H1 (cell line): ENCODE measurements at regions not wholly inside any gene's neighbourhood (a gene's known extent, or its start where the extent isn't known, plus 50 kb on each side); places are given as distances from the start of the nearest gene placed in this dataset.

ENCODE experiments used
- CTCF ChIA-PET: fragments of 300-600 bp; sonication (Branson Sonifier 250); formaldehyde crosslinking; loops from one replicate; lab custom pipeline; 2021; ENCODE audit not compliant: partially characterized antibody; lab: Charles Lee
- POLR2A ChIA-PET: fragments of 300-600 bp; sonication (Branson Sonifier 250); formaldehyde crosslinking; loops from one replicate; lab custom pipeline; 2021; ENCODE audit warnings: inconsistent platforms; ENCODE audit not compliant: partially characterized antibody; lab: Charles Lee
- DNase-seq, 2 experiments: peaks; one replicate each; pipeline versions ENCODE4 v3.0.0 to v3.0.0-alpha.2; 2010 to 2022; ENCODE audit warnings: low spot score in 2 of 2, low read depth in 1 of 2, mixed read lengths in 1 of 2
- FAIRE-seq: peaks from 2 replicates; lab custom pipeline; 2011; peaks lifted over from hg19 to GRCh38; lab: Jason Lieb, UNC
- H2AFZ ChIP-seq: 2 replicates; pipeline ENCODE4 v1.8.1; 2012; ENCODE audit warnings: low read length, inconsistent platforms
- H2AK5ac ChIP-seq: 2 replicates; pipeline ENCODE4 v1.6.1; 2013; ENCODE audit warnings: low read depth, low read length
- H2BK120ac ChIP-seq: replicated peaks from 2 replicates; pipeline ENCODE3; 2013; ENCODE audit warnings: low read depth, low read length, inconsistent platforms
- H2BK12ac ChIP-seq: 2 replicates; pipeline ENCODE4 v1.6.1; 2013; ENCODE audit warnings: low read depth, low read length
- H2BK15ac ChIP-seq: 2 replicates; pipeline ENCODE4 v1.6.1; 2013; ENCODE audit warnings: low read length
- H2BK20ac ChIP-seq: 2 replicates; pipeline ENCODE4 v1.6.1; 2013; ENCODE audit warnings: low read length
- H2BK5ac ChIP-seq: 2 replicates; pipeline ENCODE4 v1.6.1; 2013; ENCODE audit warnings: low read depth, low read length
- H3K14ac ChIP-seq: 2 replicates; pipeline ENCODE4 v1.6.1; 2013; ENCODE audit warnings: inconsistent platforms; ENCODE audit not compliant: insufficient read length
- H3K18ac ChIP-seq: 2 replicates; pipeline ENCODE4 v1.6.1; 2013; ENCODE audit warnings: low read length; ENCODE audit errors: extremely low read depth
- H3K23ac ChIP-seq: 2 replicates; pipeline ENCODE4 v1.6.1; 2013; ENCODE audit warnings: inconsistent platforms; ENCODE audit not compliant: insufficient read length
- H3K23me2 ChIP-seq: 2 replicates; pipeline ENCODE4 v1.6.1; 2013; ENCODE audit warnings: low read depth, low read length
- H3K27ac ChIP-seq: 2 replicates; pipeline ENCODE4 v1.6.1; 2011; ENCODE audit warnings: low read depth, low read length, inconsistent platforms
- H3K27me3 ChIP-seq, 4 experiments: replicated peaks in 1 of 4; 1 replicate in 1 of 4; 2 replicates in 3 of 4; pipeline versions ENCODE4 v1.6.1 to v1.8.1; 2011 to 2013; ENCODE audit warnings: low read length in 3 of 4, mild to moderate bottlenecking in 3 of 4, inconsistent platforms in 2 of 4, mixed read lengths in 2 of 4, moderate library complexity in 1 of 4; ENCODE audit not compliant: control insufficient read depth in 3 of 4, insufficient read depth in 3 of 4; ENCODE audit errors: extremely low read depth in 1 of 4
- H3K36me3 ChIP-seq, 4 experiments: 2 replicates each; pipeline versions ENCODE4 v1.6.1 to v1.8.1; 2011 to 2013; ENCODE audit warnings: mild to moderate bottlenecking in 4 of 4, low read length in 3 of 4, moderate library complexity in 2 of 4, control low read depth in 1 of 4, inconsistent platforms in 1 of 4; ENCODE audit not compliant: insufficient read depth in 4 of 4, control insufficient read depth in 2 of 4
- H3K4ac ChIP-seq: replicated peaks from 2 replicates; pipeline ENCODE3; 2013; ENCODE audit warnings: low read length, low read depth, mixed read lengths, inconsistent platforms; ENCODE audit not compliant: insufficient read length
- H3K4me1 ChIP-seq, 4 experiments: replicated peaks in 1 of 4; 1 replicate in 1 of 4; 2 replicates in 3 of 4; pipeline versions ENCODE4 v1.6.1 to v1.8.1; 2011 to 2013; ENCODE audit warnings: low read length in 3 of 4, inconsistent platforms in 2 of 4, mixed read lengths in 1 of 4; ENCODE audit not compliant: insufficient read depth in 4 of 4, control insufficient read depth in 3 of 4
- H3K4me2 ChIP-seq, 2 experiments: 2 replicates each; pipeline versions ENCODE4 v1.6.1 to v1.8.1; 2011 to 2013; ENCODE audit warnings: low read depth in 2 of 2, low read length in 2 of 2, control low read depth in 1 of 2, inconsistent platforms in 1 of 2, mild to moderate bottlenecking in 1 of 2; ENCODE audit not compliant: insufficient read depth in 1 of 2
- H3K4me3 ChIP-seq, 4 experiments: fragments of 200-600, 300-600 bp in 1 of 4; sonication (generic), shearing (Covaris generic), sonication (Bioruptor Twin) in 1 of 4; 2 replicates each; pipeline versions ENCODE4 v1.5.1 to v1.8.1; 2011 to 2016; ENCODE audit warnings: low read length in 4 of 4, low read depth in 3 of 4, control low read depth in 2 of 4, inconsistent platforms in 2 of 4, mild to moderate bottlenecking in 2 of 4, mixed read lengths in 1 of 4, moderate library complexity in 1 of 4; ENCODE audit not compliant: insufficient read depth in 2 of 4; ENCODE audit errors: extremely low read depth in 1 of 4
- H3K56ac ChIP-seq: replicated peaks from 2 replicates; pipeline ENCODE3; 2013; ENCODE audit warnings: low read depth, mild to moderate bottlenecking, mixed read lengths, low read length, inconsistent platforms; ENCODE audit not compliant: insufficient read length
- H3K79me1 ChIP-seq: 2 replicates; pipeline ENCODE4 v1.6.1; 2013; ENCODE audit warnings: low read depth, low read length, control low read depth
- H3K79me2 ChIP-seq, 2 experiments: 2 replicates each; pipeline versions ENCODE4 v1.6.1 to v1.8.1; 2012 to 2013; ENCODE audit warnings: low read length in 2 of 2, mild to moderate bottlenecking in 2 of 2, inconsistent platforms in 1 of 2; ENCODE audit not compliant: insufficient read depth in 2 of 2, control insufficient read depth in 1 of 2
- H3K9ac ChIP-seq, 4 experiments: replicated peaks in 1 of 4; 1 replicate in 1 of 4; 2 replicates in 3 of 4; pipeline versions ENCODE4 v1.6.1 to v1.8.1; 2011 to 2013; ENCODE audit warnings: low read depth in 3 of 4, low read length in 3 of 4, control low read depth in 2 of 4, mild to moderate bottlenecking in 2 of 4, moderate library complexity in 2 of 4, inconsistent platforms in 1 of 4; ENCODE audit errors: extremely low read depth in 1 of 4
- H3K9me3 ChIP-seq, 2 experiments: 2 replicates each; pipeline versions ENCODE4 v1.6.1 to v1.8.1; 2012 to 2013; ENCODE audit warnings: mild to moderate bottlenecking in 2 of 2, moderate library complexity in 2 of 2, control low read depth in 1 of 2, inconsistent platforms in 1 of 2, low read depth in 1 of 2, low read length in 1 of 2, mixed read lengths in 1 of 2; ENCODE audit not compliant: insufficient read depth in 2 of 2
- H4K20me1 ChIP-seq, 2 experiments: replicated peaks in 1 of 2; 2 replicates each; pipeline versions ENCODE3 to v1.8.1; 2011 to 2013; ENCODE audit warnings: inconsistent platforms in 2 of 2, low read length in 2 of 2, mild to moderate bottlenecking in 1 of 2; ENCODE audit not compliant: insufficient read depth in 2 of 2, control insufficient read depth in 1 of 2
- H4K5ac ChIP-seq: 2 replicates; pipeline ENCODE4 v1.6.1; 2013; ENCODE audit warnings: low read length, low read depth, mixed read lengths, inconsistent platforms; ENCODE audit not compliant: insufficient read length
- H4K8ac ChIP-seq: 2 replicates; pipeline ENCODE4 v1.8.0; 2013; ENCODE audit warnings: mild to moderate bottlenecking, moderate library complexity, low read length, inconsistent platforms; ENCODE audit not compliant: insufficient read depth; ENCODE audit errors: extremely low read depth
- H4K91ac ChIP-seq: replicated peaks from 2 replicates; pipeline ENCODE3; 2013; ENCODE audit warnings: low read length, mixed read lengths, inconsistent platforms; ENCODE audit not compliant: insufficient read length
- GTF2F1 ChIP-seq: IDR thresholded peaks from 2 replicates; pipeline ENCODE4 v1.6.1; 2012; ENCODE audit warnings: low read depth, low read length, improper control_type of control experiment, borderline replicate concordance
- RAD21 ChIP-seq, 2 experiments: IDR thresholded peaks in 1 of 2; conservative IDR thresholded peaks in 1 of 2; 2 replicates each; pipeline ENCODE4 v1.6.1; 2011; ENCODE audit warnings: low read depth in 2 of 2, low read length in 2 of 2, improper control_type of control experiment in 1 of 2, inconsistent platforms in 1 of 2, mild to moderate bottlenecking in 1 of 2, moderate library complexity in 1 of 2
- WGBS, 2 experiments: shearing (Covaris generic) in 1 of 2; methylation state at CpG; one replicate each; pipeline versions ENCODE4 v1.1.6 to v1.1.7; 2013 to 2015; ENCODE audit warnings: low lambda C conversion rate in 2 of 2, mixed read lengths in 2 of 2, inconsistent platforms in 1 of 2, low coverage in 1 of 2, missing lambda C conversion rate in 1 of 2; ENCODE audit not compliant: insufficient replicate concordance in 2 of 2, insufficient coverage in 1 of 2, insufficient read length in 1 of 2; ENCODE audit errors: extremely low coverage in 1 of 2, missing lambda C conversion rate in 1 of 2; 5-methylcytosine and 5-hydroxymethylcytosine counted together
- TF ChIP-seq, protein P1 (sequence below), 3 experiments: IDR thresholded peaks; 1 replicate in 2 of 3; 2 replicates in 1 of 3; pipeline versions ENCODE4 v1.5.1 to v1.6.1; 2011; ENCODE audit warnings: low read length in 3 of 3, mild to moderate bottlenecking in 3 of 3, inconsistent platforms in 2 of 3, low read depth in 1 of 3, moderate library complexity in 1 of 3; ENCODE audit not compliant: insufficient read depth in 1 of 3; ENCODE audit errors: control extremely low read depth in 1 of 3

DNA sequence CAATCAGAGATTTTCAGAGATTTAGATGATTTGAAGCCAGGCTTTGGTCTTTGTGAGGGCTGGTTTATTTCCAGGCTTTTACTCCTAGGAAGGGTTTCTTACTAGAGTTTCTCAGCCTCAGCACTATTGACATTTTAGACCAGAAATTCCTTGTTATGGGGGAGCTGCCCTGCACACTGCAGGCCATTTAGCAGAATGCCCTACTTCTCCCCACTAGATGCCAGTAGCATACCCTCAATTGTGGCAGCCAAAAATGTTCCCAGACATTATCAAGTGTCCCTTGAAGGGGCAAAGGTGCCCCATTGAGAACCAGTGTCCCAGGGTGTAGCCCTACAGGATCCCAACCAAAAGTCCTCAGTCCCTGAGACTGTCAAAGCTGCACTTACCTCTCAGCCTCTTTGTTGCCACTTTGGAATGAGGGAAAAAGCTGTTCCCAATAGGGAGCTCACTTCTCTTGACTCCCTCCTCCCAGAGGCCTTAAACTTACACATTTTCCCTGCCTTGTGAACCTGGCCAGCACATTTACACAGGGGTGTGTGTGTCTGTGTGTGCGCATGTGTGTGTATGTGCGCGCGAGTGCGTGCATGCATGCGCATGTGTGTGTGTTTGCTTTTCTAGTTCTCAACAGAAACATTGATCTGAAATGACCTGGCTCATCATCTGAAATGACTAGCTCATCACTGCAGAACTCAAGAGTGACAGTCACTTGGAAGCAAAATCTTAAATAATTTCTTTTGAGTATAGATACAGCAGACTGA lies 231.4 kb downstream of the QDPR start:
- no peak overlapping the region for H3K9ac ChIP-seq
- H4K8ac ChIP-seq: no peak overlapping the region
- no peaks in the 10 kb centered on the region for H3K79me1 ChIP-seq
- no peak overlapping the region for H4K91ac ChIP-seq
- H3K4me2 ChIP-seq: no peak overlapping the region
- no peak for DNase-seq
- no peaks in the 10 kb centered on the region for H3K23me2 ChIP-seq
- TF ChIP-seq, protein P1, sequence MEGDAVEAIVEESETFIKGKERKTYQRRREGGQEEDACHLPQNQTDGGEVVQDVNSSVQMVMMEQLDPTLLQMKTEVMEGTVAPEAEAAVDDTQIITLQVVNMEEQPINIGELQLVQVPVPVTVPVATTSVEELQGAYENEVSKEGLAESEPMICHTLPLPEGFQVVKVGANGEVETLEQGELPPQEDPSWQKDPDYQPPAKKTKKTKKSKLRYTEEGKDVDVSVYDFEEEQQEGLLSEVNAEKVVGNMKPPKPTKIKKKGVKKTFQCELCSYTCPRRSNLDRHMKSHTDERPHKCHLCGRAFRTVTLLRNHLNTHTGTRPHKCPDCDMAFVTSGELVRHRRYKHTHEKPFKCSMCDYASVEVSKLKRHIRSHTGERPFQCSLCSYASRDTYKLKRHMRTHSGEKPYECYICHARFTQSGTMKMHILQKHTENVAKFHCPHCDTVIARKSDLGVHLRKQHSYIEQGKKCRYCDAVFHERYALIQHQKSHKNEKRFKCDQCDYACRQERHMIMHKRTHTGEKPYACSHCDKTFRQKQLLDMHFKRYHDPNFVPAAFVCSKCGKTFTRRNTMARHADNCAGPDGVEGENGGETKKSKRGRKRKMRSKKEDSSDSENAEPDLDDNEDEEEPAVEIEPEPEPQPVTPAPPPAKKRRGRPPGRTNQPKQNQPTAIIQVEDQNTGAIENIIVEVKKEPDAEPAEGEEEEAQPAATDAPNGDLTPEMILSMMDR (IDR thresholded peaks at IDR 0.05; ENCODE audit: control extremely low read depth in 1 of 3, insufficient read depth in 1 of 3, low read depth in 1 of 3, low read length in 3 of 3): peak; percentile 10 to 39 (median 32); a peak in 3 of 4 replicates
- peak; percentile 57 to 71 for TF ChIP-seq RAD21 (IDR thresholded peaks at IDR 0.05 in 1 of 2, conservative IDR thresholded peaks at IDR 0.05 in 1 of 2; ENCODE audit: low read depth in 2 of 2, low read length in 2 of 2)
- no peak for TF ChIP-seq GTF2F1
- H3K4me3 ChIP-seq: no peak overlapping the region
- H2BK15ac ChIP-seq: no peak overlapping the region
- H3K14ac ChIP-seq: no peak overlapping the region
- CTCF ChIA-PET: interaction anchor here (0.6 to 1.9 kb wide), 12 partner anchors 9 to 834 kb away, joined by 3 to 18 read pairs (median 4); no protein-coding TSS in a partner anchor
- no peaks in the 10 kb centered on the region for H4K20me1 ChIP-seq
- H3K79me2 ChIP-seq: no peaks in the 10 kb centered on the region
- no peak overlapping the region; the same call in 1 of the 2 replicates for H2BK20ac ChIP-seq
- no peaks in the 10 kb centered on the region for H3K36me3 ChIP-seq
- H2BK5ac ChIP-seq: no peak overlapping the region
- H3K9me3 ChIP-seq: no peaks in the 10 kb centered on the region
- POLR2A ChIA-PET: interaction anchor here (0.5 kb wide), 1 partner anchor 165 kb away, joined by 3 read pairs; no protein-coding TSS in a partner anchor
- no peak overlapping the region for H4K5ac ChIP-seq
- no peak overlapping the region for H3K23ac ChIP-seq
- no peak overlapping the region for H2BK120ac ChIP-seq
- FAIRE-seq: peak; percentile 65
- 100% methylated on average over 6 of the region's 6 CpGs; no CpG with 5 or more reads in 1 of the 2 experiments for WGBS, 2 experiments
- H3K4me1 ChIP-seq: no peaks in the 10 kb centered on the region; a peak in 1 of 7 replicates
- H3K27ac ChIP-seq: no peak overlapping the region
- no peak overlapping the region for H3K56ac ChIP-seq
- H3K4ac ChIP-seq: no peak overlapping the region
- no peak overlapping the region for H2AK5ac ChIP-seq
- no peaks in the 10 kb centered on the region; a peak in 2 of 7 replicates for H3K27me3 ChIP-seq
- no peak overlapping the region for H3K18ac ChIP-seq
- no peak overlapping the region for H2BK12ac ChIP-seq
- peak overlapping the region; percentile 78 for H2AFZ ChIP-seq
